Upper lobe of left lung (tissue), 6 donors: ENCODE measurements at regions not wholly inside any gene's neighbourhood (a gene's known extent, or its start where the extent isn't known, plus 50 kb on each side); places are given as distances from the start of the nearest gene placed in this dataset.

Source experiments
- ATAC-seq, 2 donors: fragments of 200-7000 bp; cut with Tn5 transposase; one replicate each; pipeline ENCODE4 v1.9.1; 2022; ENCODE audit warnings: mild to moderate bottlenecking in 2 of 2, moderate library complexity in 2 of 2; ENCODE audit not compliant: low FRiP score in 2 of 2
- DNase-seq, 2 donors: peaks; one replicate each; pipeline ENCODE4 v3.0.0-alpha.2; 2019 to 2020
- H3K27ac ChIP-seq, 4 donors: fragments of 200-600 bp; sonication (generic); one replicate each; pipeline ENCODE4 v1.5.1; 2016 to 2019
- H3K27me3 ChIP-seq, 4 donors: fragments of 200-600 bp; sonication (generic); one replicate each; pipeline ENCODE4 v1.5.1; 2017 to 2019
- H3K36me3 ChIP-seq, 4 donors: fragments of 200-600 bp; sonication (generic); one replicate each; pipeline ENCODE4 v1.5.1; 2016 to 2019
- H3K4me1 ChIP-seq, 4 donors: fragments of 200-600 bp; sonication (generic); one replicate each; pipeline ENCODE4 v1.5.1; 2018 to 2019
- H3K4me3 ChIP-seq, 4 donors: fragments of 200-600 bp; sonication (generic); one replicate each; pipeline ENCODE4 v1.5.1; 2017 to 2019; ENCODE audit warnings: mild to moderate bottlenecking in 2 of 4, moderate library complexity in 1 of 4
- H3K9me3 ChIP-seq, 4 donors: fragments of 200-600 bp; sonication (generic); one replicate each; pipeline ENCODE4 v1.5.1; 2018 to 2019
- CTCF ChIP-seq, 6 experiments: fragments of 450-650 bp in 4 of 6; fragments of 200-600 bp in 2 of 6; sonication (generic) in 2 of 6; IDR thresholded peaks; one replicate each; pipeline ENCODE4 v1.5.1; 2016 to 2019; ENCODE audit warnings: antibody characterized with exemption in 6 of 6
- EP300 ChIP-seq, 4 donors: sonication (generic); formaldehyde crosslinking; IDR thresholded peaks; one replicate each; pipeline ENCODE4 v1.5.1; 2017; ENCODE audit warnings: antibody characterized with exemption in 4 of 4, control low read depth in 2 of 4
- POLR2A ChIP-seq, 4 donors: fragments of 450-650 bp; IDR thresholded peaks; one replicate each; pipeline ENCODE4 v1.5.1; 2016 to 2017; ENCODE audit warnings: antibody characterized with exemption in 4 of 4, mild to moderate bottlenecking in 2 of 4
- POLR2AphosphoS5 ChIP-seq, 2 donors: sonication (generic); formaldehyde crosslinking; IDR thresholded peaks; one replicate each; pipeline ENCODE4 v1.5.1; 2017; ENCODE audit warnings: antibody characterized with exemption in 2 of 2
- WGBS, 2 donors: methylation state at CpG; one replicate each; pipeline ENCODE4 v1.1.5; 2017 to 2018; 5-methylcytosine and 5-hydroxymethylcytosine counted together
- donor health status: DM: no; HTN: no; CAD: no; lungs with moderate emphysema.
- donor health status: DM: no; HTN: yes; CAD: no; lungs with severe emphysema.

GRCh38 chr4:184950117-184950830 lies 68.0 kb upstream of the HELT start:
- DNase-seq (no peak), ATAC-seq (peak in 1 of 2 donors; percentile 38)
- H3K27ac ChIP-seq = no peak overlapping the region
- TF ChIP-seq POLR2A (IDR thresholded peaks at IDR 0.05) = no peak
- TF ChIP-seq EP300 (IDR thresholded peaks at IDR 0.05) = no peak
- no peak for TF ChIP-seq POLR2AphosphoS5 (IDR thresholded peaks at IDR 0.05)
- no peak for TF ChIP-seq CTCF (IDR thresholded peaks at IDR 0.05)
- H3K4me1 ChIP-seq = no peaks in the 10 kb centered on the region
- no peaks in the 10 kb centered on the region for H3K9me3 ChIP-seq
- no peaks in the 10 kb centered on the region for H3K36me3 ChIP-seq
- WGBS, 2 donors = 86 to 89% methylated on average over 9 of the region's 9 CpGs
- no peak overlapping the region for H3K4me3 ChIP-seq
- no peaks in the 10 kb centered on the region for H3K27me3 ChIP-seq

GRCh38 chr4:184950926-184951325 lies 67.4 kb upstream of the HELT start:
- Histone ChIP-seq H3K36me3 (no peaks in the 10 kb centered on the region), H3K9me3 (no peaks in the 10 kb centered on the region), H3K4me3 (no peak overlapping the region), H3K4me1 (no peaks in the 10 kb centered on the region), H3K27me3 (no peaks in the 10 kb centered on the region), H3K27ac (no peak overlapping the region)
- WGBS, 2 donors = 84 to 85% methylated on average over 12 to 13 of the region's 13 CpGs
- DNase-seq (no peak), ATAC-seq (no peak)
- TF ChIP-seq POLR2A (IDR thresholded peaks at IDR 0.05) (no peak), CTCF (IDR thresholded peaks at IDR 0.05) (no peak), EP300 (IDR thresholded peaks at IDR 0.05) (no peak), POLR2AphosphoS5 (IDR thresholded peaks at IDR 0.05) (no peak)

GRCh38 chr4:184951668-184952160 lies 66.6 kb upstream of the HELT start:
- H3K27ac ChIP-seq = no peak overlapping the region
- H3K4me3 ChIP-seq = no peak overlapping the region
- ATAC-seq (no peak), DNase-seq (peak in 1 of 2 donors; percentile 51)
- WGBS, 2 donors = 83 to 88% methylated on average over 19 to 22 of the region's 22 CpGs
- no peak for TF ChIP-seq POLR2AphosphoS5 (IDR thresholded peaks at IDR 0.05)
- TF ChIP-seq EP300 (IDR thresholded peaks at IDR 0.05) = no peak
- no peak for TF ChIP-seq CTCF (IDR thresholded peaks at IDR 0.05)
- no peak for TF ChIP-seq POLR2A (IDR thresholded peaks at IDR 0.05)
- H3K9me3 ChIP-seq = no peaks in the 10 kb centered on the region
- H3K27me3 ChIP-seq = no peaks in the 10 kb centered on the region
- H3K36me3 ChIP-seq = no peaks in the 10 kb centered on the region
- no peaks in the 10 kb centered on the region for H3K4me1 ChIP-seq

GRCh38 chr4:184952522-184952921 lies 65.8 kb upstream of the HELT start:
- Histone ChIP-seq H3K27me3 (no peaks in the 10 kb centered on the region), H3K4me1 (no peaks in the 10 kb centered on the region), H3K9me3 (no peaks in the 10 kb centered on the region), H3K4me3 (no peak overlapping the region), H3K27ac (no peak overlapping the region), H3K36me3 (no peaks in the 10 kb centered on the region)
- 79 to 85% methylated on average over 4 to 6 of the region's 6 CpGs for WGBS, 2 donors
- ATAC-seq = no peak
- TF ChIP-seq EP300 (IDR thresholded peaks at IDR 0.05) = no peak
- TF ChIP-seq POLR2A (IDR thresholded peaks at IDR 0.05) = no peak
- no peak for TF ChIP-seq CTCF (IDR thresholded peaks at IDR 0.05)
- no peak for TF ChIP-seq POLR2AphosphoS5 (IDR thresholded peaks at IDR 0.05)
- no peak for DNase-seq

GRCh38 chr4:184953421-184953945 lies 64.8 kb upstream of the HELT start:
- H3K9me3 ChIP-seq = no peaks in the 10 kb centered on the region
- no peak for DNase-seq
- no peak for TF ChIP-seq EP300 (IDR thresholded peaks at IDR 0.05)
- TF ChIP-seq POLR2AphosphoS5 (IDR thresholded peaks at IDR 0.05) = no peak
- no peak for TF ChIP-seq POLR2A (IDR thresholded peaks at IDR 0.05)
- no peak for TF ChIP-seq CTCF (IDR thresholded peaks at IDR 0.05)
- no peaks in the 10 kb centered on the region for H3K36me3 ChIP-seq
- H3K27me3 ChIP-seq = no peaks in the 10 kb centered on the region
- 87 to 88% methylated on average over 8 of the region's 8 CpGs for WGBS, 2 donors
- no peak for ATAC-seq
- H3K4me1 ChIP-seq = no peaks in the 10 kb centered on the region
- H3K27ac ChIP-seq = no peak overlapping the region
- no peak overlapping the region for H3K4me3 ChIP-seq
